ENCODE measurements at regions not wholly inside any gene's neighbourhood (a gene's known extent, or its start where the extent isn't known, plus 50 kb on each side); places are given as distances from the start of the nearest gene placed in this dataset.
"Not testable (repeated sequence)": the region's sequence is repeated elsewhere in the genome, so short reads cannot be mapped to it uniquely, and the experiment has no call there.

- H2AFZ ChIP-seq (ENCODE audit: low read length), result no peak overlapping the region
- no peaks in the 10 kb centered on the region for H3K9me2 ChIP-seq (replicated peaks; ENCODE audit: low read depth, low read length)
- H3K4me2 ChIP-seq (ENCODE audit: low read depth, low read length, poor library complexity, severe bottlenecking), result no peak overlapping the region
- no peaks in the 10 kb centered on the region; the same call in 1 of the 2 replicates for H3K9me3 ChIP-seq (ENCODE audit: insufficient read depth, low read depth, low read length)
- no peaks in the 10 kb centered on the region for H3K36me3 ChIP-seq (ENCODE audit: insufficient read depth, low read length)
- H4K20me1 ChIP-seq (ENCODE audit: insufficient read depth, low read length, poor library complexity, severe bottlenecking), result no peaks in the 10 kb centered on the region
- H3K9ac ChIP-seq (ENCODE audit: low read depth, low read length, poor library complexity, severe bottlenecking), result no peak overlapping the region
- TF ChIP-seq EZH2phosphoT487 (IDR thresholded peaks at IDR 0.05; ENCODE audit: borderline replicate concordance) (no peak), CTCF (conservative IDR thresholded peaks at IDR 0.05; ENCODE audit: low read length) (no peak)
- no peaks in the 10 kb centered on the region for H3F3A ChIP-seq (ENCODE audit: low read depth)
- no peaks in the 10 kb centered on the region for H3K4me1 ChIP-seq (ENCODE audit: insufficient read depth, low read length, poor library complexity, severe bottlenecking)
- H3K79me2 ChIP-seq (ENCODE audit: insufficient read depth, low read length), result no peaks in the 10 kb centered on the region
- no peaks in the 10 kb centered on the region for H3K27me3 ChIP-seq (ENCODE audit: insufficient read depth, low read length, poor library complexity, severe bottlenecking)
- H3K4me3 ChIP-seq (ENCODE audit: low read length, poor library complexity, severe bottlenecking), result no peak overlapping the region
Measured at GRCh38 chr1:59212706-59213105, 84.2 kb upstream of the FGGY start.

GRCh38 chr1:59214248-59215208 lies 82.4 kb upstream of the FGGY start:
- Histone ChIP-seq H3K36me3 (ENCODE audit: insufficient read depth, low read length) (no peaks in the 10 kb centered on the region), H3K27me3 (ENCODE audit: insufficient read depth, low read length, poor library complexity, severe bottlenecking) (no peaks in the 10 kb centered on the region), H3K9ac (ENCODE audit: low read depth, low read length, poor library complexity, severe bottlenecking) (no peak overlapping the region), H3K9me3 (ENCODE audit: insufficient read depth, low read depth, low read length) (no peaks in the 10 kb centered on the region; the same call in 1 of the 2 replicates), H3K79me2 (ENCODE audit: insufficient read depth, low read length) (no peaks in the 10 kb centered on the region), H3K4me3 (ENCODE audit: low read length, poor library complexity, severe bottlenecking) (no peak overlapping the region), H3K4me1 (ENCODE audit: insufficient read depth, low read length, poor library complexity, severe bottlenecking) (no peaks in the 10 kb centered on the region), H3F3A (ENCODE audit: low read depth) (no peaks in the 10 kb centered on the region), H2AFZ (ENCODE audit: low read length) (no peak overlapping the region), H4K20me1 (ENCODE audit: insufficient read depth, low read length, poor library complexity, severe bottlenecking) (no peaks in the 10 kb centered on the region), H3K9me2 (replicated peaks; ENCODE audit: low read depth, low read length) (no peaks in the 10 kb centered on the region), H3K4me2 (ENCODE audit: low read depth, low read length, poor library complexity, severe bottlenecking) (no peak overlapping the region)
- TF ChIP-seq CTCF (conservative IDR thresholded peaks at IDR 0.05; ENCODE audit: low read length) (no peak), EZH2phosphoT487 (IDR thresholded peaks at IDR 0.05; ENCODE audit: borderline replicate concordance) (no peak)

GRCh38 chr1:59215766-59216291 lies 81.1 kb upstream of the FGGY start:
- no peaks in the 10 kb centered on the region for H3K4me1 ChIP-seq (ENCODE audit: insufficient read depth, low read length, poor library complexity, severe bottlenecking)
- H3K9me2 ChIP-seq (replicated peaks; ENCODE audit: low read depth, low read length), result no peaks in the 10 kb centered on the region
- no peak overlapping the region for H2AFZ ChIP-seq (ENCODE audit: low read length)
- H3K27me3 ChIP-seq (ENCODE audit: insufficient read depth, low read length, poor library complexity, severe bottlenecking), result no peaks in the 10 kb centered on the region
- H3K9ac ChIP-seq (ENCODE audit: low read depth, low read length, poor library complexity, severe bottlenecking), result no peak overlapping the region
- H3K9me3 ChIP-seq (ENCODE audit: insufficient read depth, low read depth, low read length), result no peaks in the 10 kb centered on the region; the same call in 1 of the 2 replicates
- no peak overlapping the region for H3K4me2 ChIP-seq (ENCODE audit: low read depth, low read length, poor library complexity, severe bottlenecking)
- H3K36me3 ChIP-seq (ENCODE audit: insufficient read depth, low read length), result no peaks in the 10 kb centered on the region
- no peaks in the 10 kb centered on the region for H3K79me2 ChIP-seq (ENCODE audit: insufficient read depth, low read length)
- no peaks in the 10 kb centered on the region for H4K20me1 ChIP-seq (ENCODE audit: insufficient read depth, low read length, poor library complexity, severe bottlenecking)
- no peak overlapping the region for H3K4me3 ChIP-seq (ENCODE audit: low read length, poor library complexity, severe bottlenecking)
- TF ChIP-seq CTCF (conservative IDR thresholded peaks at IDR 0.05; ENCODE audit: low read length), result no peak
- TF ChIP-seq EZH2phosphoT487 (IDR thresholded peaks at IDR 0.05; ENCODE audit: borderline replicate concordance), result no peak
- no peaks in the 10 kb centered on the region for H3F3A ChIP-seq (ENCODE audit: low read depth)

- not testable (repeated sequence) for H3K4me2 ChIP-seq (ENCODE audit: low read depth, low read length, poor library complexity, severe bottlenecking); H3K79me2 ChIP-seq (ENCODE audit: insufficient read depth, low read length); H3K9me2 ChIP-seq (replicated peaks; ENCODE audit: low read depth, low read length); H3K9me3 ChIP-seq (ENCODE audit: insufficient read depth, low read depth, low read length); H3K4me1 ChIP-seq (ENCODE audit: insufficient read depth, low read length, poor library complexity, severe bottlenecking); H3K36me3 ChIP-seq (ENCODE audit: insufficient read depth, low read length); H3K27me3 ChIP-seq (ENCODE audit: insufficient read depth, low read length, poor library complexity, severe bottlenecking); H3K9ac ChIP-seq (ENCODE audit: low read depth, low read length, poor library complexity, severe bottlenecking); H2AFZ ChIP-seq (ENCODE audit: low read length); H3K4me3 ChIP-seq (ENCODE audit: low read length, poor library complexity, severe bottlenecking); H3F3A ChIP-seq (ENCODE audit: low read depth); H4K20me1 ChIP-seq (ENCODE audit: insufficient read depth, low read length, poor library complexity, severe bottlenecking)
Measured at GRCh38 chr1:59217439-59217838, 79.5 kb upstream of the FGGY start.

Data from Loucy (cell line).